ENCODE measurements at regions not wholly inside any gene's neighbourhood (a gene's known extent, or its start where the extent isn't known, plus 50 kb on each side); places are given as distances from the start of the nearest gene placed in this dataset.

DNA sequence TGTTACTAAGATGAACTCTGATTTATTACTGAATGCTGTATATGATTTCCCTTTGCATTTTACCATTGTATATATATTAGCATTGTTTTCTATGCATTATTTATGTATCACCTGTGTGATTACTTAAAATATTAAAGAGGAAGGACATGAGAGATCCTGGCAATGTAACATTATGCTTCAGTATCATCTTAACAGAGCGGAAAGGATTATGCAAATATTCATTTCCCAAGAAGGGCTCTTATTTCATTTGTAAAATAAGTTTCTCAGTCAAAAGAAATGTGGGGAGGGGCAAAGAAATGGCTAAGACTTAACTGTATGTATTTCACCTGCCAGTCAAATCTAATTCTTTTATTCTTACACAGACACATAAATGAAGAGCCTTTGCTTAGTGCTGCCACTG, 654.2 kb upstream of the PKDCC start:
- H3K4me2 ChIP-seq (ENCODE audit: low read length): no peak overlapping the region
- no peak overlapping the region for H2AFZ ChIP-seq (ENCODE audit: insufficient read depth, low read length, poor library complexity)
- no peak overlapping the region for H2BK5ac ChIP-seq (ENCODE audit: low read depth, low read length, poor library complexity)
- H2BK120ac ChIP-seq (ENCODE audit: insufficient read depth, low read length, poor library complexity): no peak overlapping the region
- peaks cover 3% of the 10 kb centered on the region for H3K79me1 ChIP-seq (ENCODE audit: low read length)
- no peak overlapping the region for H3K4ac ChIP-seq (ENCODE audit: low read depth, low read length)
- H3K36me3 ChIP-seq (ENCODE audit: control insufficient read depth in 1 of 2, insufficient read depth in 2 of 2, low read length in 2 of 2): no peaks in the 10 kb centered on the region
- H3K79me2 ChIP-seq (ENCODE audit: control insufficient read depth, insufficient read depth, low read length, poor library complexity): no peaks in the 10 kb centered on the region
- no peak for DNase-seq
- H2AK5ac ChIP-seq (ENCODE audit: low read length): no peak overlapping the region
- H3K18ac ChIP-seq (ENCODE audit: low read length): no peak overlapping the region
- no peak overlapping the region for H4K91ac ChIP-seq (ENCODE audit: low read depth, low read length)
- no peak overlapping the region for H3K14ac ChIP-seq (ENCODE audit: low read length)
- no peaks in the 10 kb centered on the region for H3K4me1 ChIP-seq (ENCODE audit: control insufficient read depth in 1 of 2, insufficient read depth in 2 of 2, low read length in 2 of 2)
- H4K8ac ChIP-seq (ENCODE audit: low read depth, low read length): no peak overlapping the region
- H3K27ac ChIP-seq (ENCODE audit: low read depth, low read length): no peak overlapping the region
- no peak overlapping the region for H3K9ac ChIP-seq (ENCODE audit: low read length)
- H2BK12ac ChIP-seq (ENCODE audit: low read length): no peak overlapping the region
- no peaks in the 10 kb centered on the region for H3K27me3 ChIP-seq (ENCODE audit: insufficient read depth, low read length)
- H3K4me3 ChIP-seq (ENCODE audit: low read depth, low read length): no peak overlapping the region
- no CpG with 5 or more reads among the region's 1 CpG for whole genome bisulfite sequencing (ENCODE audit: extremely low coverage, insufficient coverage, insufficient read length)
- H4K12ac ChIP-seq (ENCODE audit: low read depth, low read length): no peak overlapping the region
- H3K9me3 ChIP-seq (ENCODE audit: insufficient read depth, low read depth, low read length): no peaks in the 10 kb centered on the region
- no peak overlapping the region for H3K23ac ChIP-seq (ENCODE audit: low read length)

GRCh38 chr2:41394541-41394940, 653.3 kb upstream of the PKDCC start:
- no peaks in the 10 kb centered on the region for H3K79me2 ChIP-seq (ENCODE audit: control insufficient read depth, insufficient read depth, low read length, poor library complexity)
- DNase-seq: no peak
- no CpG with 5 or more reads among the region's 1 CpG for WGBS (ENCODE audit: extremely low coverage, insufficient coverage, insufficient read length)

GRCh38 chr2:41395692-41396091, 652.1 kb upstream of the PKDCC start:
- Histone ChIP-seq H3K27me3 (ENCODE audit: insufficient read depth, low read length) (no peaks in the 10 kb centered on the region), H2BK5ac (ENCODE audit: low read depth, low read length, poor library complexity) (no peak overlapping the region), H3K4me3 (ENCODE audit: low read depth, low read length) (no peak overlapping the region), H3K4me1 (ENCODE audit: control insufficient read depth in 1 of 2, insufficient read depth in 2 of 2, low read length in 2 of 2) (no peaks in the 10 kb centered on the region), H4K8ac (ENCODE audit: low read depth, low read length) (no peak overlapping the region), H3K9ac (ENCODE audit: low read length) (no peak overlapping the region), H3K4ac (ENCODE audit: low read depth, low read length) (no peak overlapping the region), H2AFZ (ENCODE audit: insufficient read depth, low read length, poor library complexity) (no peak overlapping the region), H3K36me3 (ENCODE audit: control insufficient read depth in 1 of 2, insufficient read depth in 2 of 2, low read length in 2 of 2) (no peaks in the 10 kb centered on the region), H3K79me2 (ENCODE audit: control insufficient read depth, insufficient read depth, low read length, poor library complexity) (no peaks in the 10 kb centered on the region), H4K12ac (ENCODE audit: low read depth, low read length) (no peak overlapping the region), H3K23ac (ENCODE audit: low read length) (no peak overlapping the region), H2BK120ac (ENCODE audit: insufficient read depth, low read length, poor library complexity) (no peak overlapping the region), H3K4me2 (ENCODE audit: low read length) (no peak overlapping the region), H3K14ac (ENCODE audit: low read length) (no peak overlapping the region), H3K27ac (ENCODE audit: low read depth, low read length) (no peak overlapping the region), H2BK12ac (ENCODE audit: low read length) (no peak overlapping the region), H3K18ac (ENCODE audit: low read length) (no peak overlapping the region), H3K79me1 (ENCODE audit: low read length) (peaks cover 8% of the 10 kb centered on the region), H4K91ac (ENCODE audit: low read depth, low read length) (no peak overlapping the region), H3K9me3 (ENCODE audit: insufficient read depth, low read depth, low read length) (no peaks in the 10 kb centered on the region), H2AK5ac (ENCODE audit: low read length) (no peak overlapping the region)
- no CpG with 5 or more reads among the region's 3 CpGs for WGBS (ENCODE audit: extremely low coverage, insufficient coverage, insufficient read length)
- no peak for DNase-seq

More at GRCh38 chr2:41394541-41394940, 653.3 kb upstream of the PKDCC start:
- Histone ChIP-seq H2BK12ac (ENCODE audit: low read length) (no peak overlapping the region), H3K23ac (ENCODE audit: low read length) (no peak overlapping the region), H2AK5ac (ENCODE audit: low read length) (no peak overlapping the region), H2AFZ (ENCODE audit: insufficient read depth, low read length, poor library complexity) (no peak overlapping the region), H3K18ac (ENCODE audit: low read length) (no peak overlapping the region), H3K9ac (ENCODE audit: low read length) (no peak overlapping the region), H3K4me2 (ENCODE audit: low read length) (no peak overlapping the region), H3K4ac (ENCODE audit: low read depth, low read length) (no peak overlapping the region), H4K12ac (ENCODE audit: low read depth, low read length) (no peak overlapping the region), H4K8ac (ENCODE audit: low read depth, low read length) (no peak overlapping the region), H3K36me3 (ENCODE audit: control insufficient read depth in 1 of 2, insufficient read depth in 2 of 2, low read length in 2 of 2) (no peaks in the 10 kb centered on the region), H2BK5ac (ENCODE audit: low read depth, low read length, poor library complexity) (no peak overlapping the region), H3K4me1 (ENCODE audit: control insufficient read depth in 1 of 2, insufficient read depth in 2 of 2, low read length in 2 of 2) (no peaks in the 10 kb centered on the region), H3K14ac (ENCODE audit: low read length) (no peak overlapping the region), H3K4me3 (ENCODE audit: low read depth, low read length) (no peak overlapping the region), H2BK120ac (ENCODE audit: insufficient read depth, low read length, poor library complexity) (no peak overlapping the region), H4K91ac (ENCODE audit: low read depth, low read length) (no peak overlapping the region), H3K9me3 (ENCODE audit: insufficient read depth, low read depth, low read length) (no peaks in the 10 kb centered on the region), H3K27me3 (ENCODE audit: insufficient read depth, low read length) (no peaks in the 10 kb centered on the region), H3K79me1 (ENCODE audit: low read length) (peaks cover 5% of the 10 kb centered on the region), H3K27ac (ENCODE audit: low read depth, low read length) (no peak overlapping the region)

DNA sequence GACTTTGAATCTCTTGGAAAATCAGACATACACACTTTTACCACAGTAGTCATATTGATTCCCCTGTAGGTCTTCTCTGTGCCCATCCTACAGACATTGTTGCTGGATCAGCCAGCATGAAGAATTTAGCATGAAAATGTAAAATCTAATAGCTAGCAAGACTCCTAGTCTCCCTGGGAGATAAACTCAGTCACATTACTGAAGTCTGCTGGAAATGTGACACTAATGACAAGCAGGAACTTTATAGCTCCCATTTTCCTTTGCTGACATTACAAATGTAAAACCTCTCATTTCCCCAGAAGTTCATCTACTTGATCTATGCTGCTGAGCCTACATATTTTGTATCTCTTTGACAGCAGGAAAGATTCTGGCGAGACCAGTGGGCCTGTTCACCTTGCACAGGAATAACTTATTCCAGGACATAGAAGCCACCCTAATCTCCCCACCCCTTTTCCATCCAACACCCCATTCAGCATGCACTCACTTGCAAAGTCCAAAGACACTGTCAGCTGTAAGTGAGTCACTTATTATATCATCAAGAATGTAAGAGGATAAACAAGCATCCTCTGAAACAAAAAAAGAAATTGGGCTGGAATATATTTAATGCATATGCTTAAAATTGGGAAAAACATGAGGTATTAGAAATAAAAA, 648.3 kb upstream of the PKDCC start:
- no peak overlapping the region for H3K18ac ChIP-seq (ENCODE audit: low read length)
- no peaks in the 10 kb centered on the region for H3K4me1 ChIP-seq (ENCODE audit: control insufficient read depth in 1 of 2, insufficient read depth in 2 of 2, low read length in 2 of 2)
- WGBS (ENCODE audit: extremely low coverage, insufficient coverage, insufficient read length): no CpG with 5 or more reads among the region's 1 CpG
- no peaks in the 10 kb centered on the region for H3K27me3 ChIP-seq (ENCODE audit: insufficient read depth, low read length)
- H2AFZ ChIP-seq (ENCODE audit: insufficient read depth, low read length, poor library complexity): no peak overlapping the region
- H3K9me3 ChIP-seq (ENCODE audit: insufficient read depth, low read depth, low read length): no peaks in the 10 kb centered on the region
- H3K14ac ChIP-seq (ENCODE audit: low read length): peak overlapping the region; percentile 17
- peak overlapping the region; percentile 42 for H2BK5ac ChIP-seq (ENCODE audit: low read depth, low read length, poor library complexity)
- H3K27ac ChIP-seq (ENCODE audit: low read depth, low read length): no peak overlapping the region
- no peak overlapping the region for H3K23ac ChIP-seq (ENCODE audit: low read length)
- H4K12ac ChIP-seq (ENCODE audit: low read depth, low read length): no peak overlapping the region
- peak overlapping the region; percentile 87 for H2BK120ac ChIP-seq (ENCODE audit: insufficient read depth, low read length, poor library complexity)
- H3K4me2 ChIP-seq (ENCODE audit: low read length): no peak overlapping the region
- peak overlapping the region; percentile 36 for H4K8ac ChIP-seq (ENCODE audit: low read depth, low read length)
- H4K91ac ChIP-seq (ENCODE audit: low read depth, low read length): peak overlapping the region; percentile 75
- no peak for DNase-seq
- H3K9ac ChIP-seq (ENCODE audit: low read length): no peak overlapping the region
- peak overlapping the region; percentile 67 for H2BK12ac ChIP-seq (ENCODE audit: low read length)
- H3K79me2 ChIP-seq (ENCODE audit: control insufficient read depth, insufficient read depth, low read length, poor library complexity): no peaks in the 10 kb centered on the region
- H2AK5ac ChIP-seq (ENCODE audit: low read length): no peak overlapping the region
- no peak overlapping the region for H3K4me3 ChIP-seq (ENCODE audit: low read depth, low read length)
- H3K36me3 ChIP-seq (ENCODE audit: control insufficient read depth in 1 of 2, insufficient read depth in 2 of 2, low read length in 2 of 2): no peaks in the 10 kb centered on the region
- H3K4ac ChIP-seq (ENCODE audit: low read depth, low read length): peak overlapping the region; percentile 15
- peaks cover 8% of the 10 kb centered on the region for H3K79me1 ChIP-seq (ENCODE audit: low read length)

Measured in trophoblast cell (in vitro differentiated cells and primary cell).